ENCODE measurements at regions not wholly inside any gene's neighbourhood (a gene's known extent, or its start where the extent isn't known, plus 50 kb on each side); places are given as distances from the start of the nearest gene placed in this dataset.

GRCh38 chrX:10926404-10926803 lies 184.7 kb upstream of the HCCS start:
- no peak for DNase-seq (ENCODE audit: insufficient read length, low spot score)
- no peak for FAIRE-seq
- TF ChIP-seq, protein P1, sequence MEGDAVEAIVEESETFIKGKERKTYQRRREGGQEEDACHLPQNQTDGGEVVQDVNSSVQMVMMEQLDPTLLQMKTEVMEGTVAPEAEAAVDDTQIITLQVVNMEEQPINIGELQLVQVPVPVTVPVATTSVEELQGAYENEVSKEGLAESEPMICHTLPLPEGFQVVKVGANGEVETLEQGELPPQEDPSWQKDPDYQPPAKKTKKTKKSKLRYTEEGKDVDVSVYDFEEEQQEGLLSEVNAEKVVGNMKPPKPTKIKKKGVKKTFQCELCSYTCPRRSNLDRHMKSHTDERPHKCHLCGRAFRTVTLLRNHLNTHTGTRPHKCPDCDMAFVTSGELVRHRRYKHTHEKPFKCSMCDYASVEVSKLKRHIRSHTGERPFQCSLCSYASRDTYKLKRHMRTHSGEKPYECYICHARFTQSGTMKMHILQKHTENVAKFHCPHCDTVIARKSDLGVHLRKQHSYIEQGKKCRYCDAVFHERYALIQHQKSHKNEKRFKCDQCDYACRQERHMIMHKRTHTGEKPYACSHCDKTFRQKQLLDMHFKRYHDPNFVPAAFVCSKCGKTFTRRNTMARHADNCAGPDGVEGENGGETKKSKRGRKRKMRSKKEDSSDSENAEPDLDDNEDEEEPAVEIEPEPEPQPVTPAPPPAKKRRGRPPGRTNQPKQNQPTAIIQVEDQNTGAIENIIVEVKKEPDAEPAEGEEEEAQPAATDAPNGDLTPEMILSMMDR (IDR thresholded peaks at IDR 0.05; ENCODE audit: insufficient read depth, missing control alignments): no peak

DNA sequence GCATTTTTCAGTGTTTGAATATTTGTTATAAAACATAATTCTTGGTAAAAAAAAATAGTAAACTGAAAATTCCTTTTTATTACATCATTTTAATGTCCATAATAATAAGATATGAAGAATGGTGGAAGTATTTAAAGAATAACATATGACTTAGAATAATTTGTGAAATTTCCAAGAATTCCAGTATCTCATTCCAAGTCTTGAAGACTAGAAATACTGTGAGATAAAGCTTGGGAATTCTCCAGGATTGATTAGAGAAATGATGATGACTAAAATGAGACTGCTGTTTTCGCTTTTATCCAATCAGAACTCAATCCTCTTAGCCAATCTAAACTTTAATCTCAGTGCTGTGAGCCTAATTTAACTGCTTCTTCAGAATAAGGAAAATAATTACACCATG lies 184.2 kb upstream of the HCCS start:
- FAIRE-seq (no peak), DNase-seq (ENCODE audit: insufficient read length, low spot score) (no peak)
- TF ChIP-seq, protein P1 (IDR thresholded peaks at IDR 0.05; ENCODE audit: insufficient read depth, missing control alignments): no peak

DNA sequence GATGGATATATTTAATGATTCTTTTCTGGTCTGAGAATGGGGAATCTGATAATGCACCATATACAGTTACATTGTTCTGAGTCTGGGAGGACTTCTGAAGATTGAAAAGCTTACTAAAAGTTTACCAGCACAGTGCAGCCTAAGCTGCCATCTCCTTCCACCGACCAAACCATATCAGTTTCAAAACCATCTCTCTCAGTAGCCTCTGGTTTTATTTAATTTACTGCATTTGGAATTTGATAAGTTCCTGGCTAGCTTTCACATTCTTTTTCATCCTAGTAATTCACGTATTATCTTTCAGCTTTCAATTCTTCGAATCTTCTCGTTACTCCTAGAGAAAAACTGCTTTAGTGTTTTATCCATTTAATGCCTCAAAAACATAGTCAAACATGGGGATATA lies 181.4 kb upstream of the HCCS start:
- FAIRE-seq (no peak), DNase-seq (ENCODE audit: insufficient read length, low spot score) (no peak)
- TF ChIP-seq, protein P1 (IDR thresholded peaks at IDR 0.05; ENCODE audit: insufficient read depth, missing control alignments): no peak

- FAIRE-seq (no peak), DNase-seq (ENCODE audit: insufficient read length, low spot score) (no peak)
- TF ChIP-seq, protein P1 (IDR thresholded peaks at IDR 0.05; ENCODE audit: insufficient read depth, missing control alignments): no peak
Measured at GRCh38 chrX:10930151-10930550, 181.0 kb upstream of the HCCS start.

DNA sequence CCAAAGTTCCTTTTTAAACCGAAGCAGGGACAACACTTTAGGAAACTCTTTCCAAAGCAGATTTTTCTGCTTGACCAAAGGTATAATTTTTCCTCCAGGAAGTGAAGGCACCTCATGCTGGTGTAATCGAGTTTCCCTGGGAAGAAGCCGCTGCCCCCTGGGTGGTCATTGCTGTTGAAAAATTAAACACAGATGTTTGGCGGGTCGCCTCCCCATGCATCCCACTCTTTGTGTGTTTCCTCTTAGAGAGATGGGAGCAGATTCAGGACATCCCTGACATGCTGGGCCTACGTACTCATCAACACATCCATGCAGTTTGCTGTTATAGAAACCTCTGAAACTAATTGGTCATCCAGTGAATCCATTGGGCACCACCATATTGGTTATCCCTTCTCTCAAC lies 179.2 kb upstream of the HCCS start:
- FAIRE-seq (no peak), DNase-seq (ENCODE audit: insufficient read length, low spot score) (no peak)
- TF ChIP-seq, protein P1 (IDR thresholded peaks at IDR 0.05; ENCODE audit: insufficient read depth, missing control alignments): no peak

DNA sequence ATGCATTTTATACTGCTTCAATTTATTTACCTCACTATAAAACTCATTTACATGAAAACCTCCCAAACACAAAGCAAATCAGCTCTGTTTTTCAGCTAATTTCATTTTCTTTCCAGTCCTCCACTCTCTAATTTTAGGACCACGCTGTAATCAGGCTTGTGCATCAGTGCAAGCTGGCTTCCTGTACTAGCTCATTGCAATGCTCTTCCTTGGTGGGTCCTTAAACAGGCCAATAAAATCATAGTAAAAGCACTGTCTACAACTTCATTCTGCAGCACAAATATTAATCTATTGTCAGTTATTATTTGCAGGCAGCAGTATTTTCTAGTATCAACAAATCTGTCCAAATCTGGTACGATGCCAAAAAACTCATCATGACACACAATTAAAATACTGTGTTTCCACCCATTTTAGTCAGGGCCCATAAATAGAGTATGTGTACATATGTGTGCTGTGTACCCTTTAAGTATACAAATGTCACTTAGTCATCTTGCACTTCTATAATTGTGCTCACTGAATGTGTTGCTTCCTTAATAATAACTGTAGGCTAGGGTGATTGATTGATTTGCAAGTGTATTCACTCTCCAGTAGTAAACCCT lies 178.2 kb upstream of the HCCS start:
- FAIRE-seq: no peak
- TF ChIP-seq, protein P1 (IDR thresholded peaks at IDR 0.05; ENCODE audit: insufficient read depth, missing control alignments): no peak
- DNase-seq (ENCODE audit: insufficient read length, low spot score): no peak

DNA sequence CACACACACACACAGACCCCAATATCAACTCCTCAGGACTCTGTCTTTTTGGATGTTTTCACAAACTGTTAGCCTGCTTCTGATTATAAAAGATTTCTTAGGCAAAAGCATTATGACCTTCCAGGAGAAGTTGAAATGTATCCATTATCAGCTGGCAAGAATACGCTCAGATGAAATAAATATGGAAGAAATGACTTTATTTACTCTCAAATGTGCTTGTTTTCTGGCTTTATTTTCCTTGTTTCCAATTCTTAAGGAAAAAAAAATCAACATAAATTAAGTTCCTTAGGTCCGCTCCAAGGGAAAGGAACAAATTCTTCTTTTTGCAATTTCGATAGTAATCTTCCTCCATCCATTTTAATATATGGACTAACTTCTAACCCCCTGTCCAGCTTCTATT lies 175.6 kb upstream of the HCCS start:
- FAIRE-seq (no peak), DNase-seq (ENCODE audit: insufficient read length, low spot score) (no peak)
- TF ChIP-seq, protein P1 (IDR thresholded peaks at IDR 0.05; ENCODE audit: insufficient read depth, missing control alignments): no peak
